ENCODE measurements at regions not wholly inside any gene's neighbourhood (a gene's known extent, or its start where the extent isn't known, plus 50 kb on each side); places are given as distances from the start of the nearest gene placed in this dataset.

- no peak for DNase-seq (ENCODE audit: low read depth in 1 of 2, low spot score in 1 of 2)
- H3K27me3 ChIP-seq = no peaks in the 10 kb centered on the region
- H3K27ac ChIP-seq = no peak overlapping the region
- H3K4me1 ChIP-seq (ENCODE audit: low read depth) = no peaks in the 10 kb centered on the region
- H3K4me3 ChIP-seq = no peak overlapping the region
- TF ChIP-seq CTCF (IDR thresholded peaks at IDR 0.05; ENCODE audit: low read depth, low read length) = no peak
- H3K36me3 ChIP-seq = no peaks in the 10 kb centered on the region
- H3K9me3 ChIP-seq (ENCODE audit: low read depth) = no peaks in the 10 kb centered on the region
These were observed 129.3 kb upstream of the SPACA7 start for GRCh38 chr13:112246731-112247470.

DNA sequence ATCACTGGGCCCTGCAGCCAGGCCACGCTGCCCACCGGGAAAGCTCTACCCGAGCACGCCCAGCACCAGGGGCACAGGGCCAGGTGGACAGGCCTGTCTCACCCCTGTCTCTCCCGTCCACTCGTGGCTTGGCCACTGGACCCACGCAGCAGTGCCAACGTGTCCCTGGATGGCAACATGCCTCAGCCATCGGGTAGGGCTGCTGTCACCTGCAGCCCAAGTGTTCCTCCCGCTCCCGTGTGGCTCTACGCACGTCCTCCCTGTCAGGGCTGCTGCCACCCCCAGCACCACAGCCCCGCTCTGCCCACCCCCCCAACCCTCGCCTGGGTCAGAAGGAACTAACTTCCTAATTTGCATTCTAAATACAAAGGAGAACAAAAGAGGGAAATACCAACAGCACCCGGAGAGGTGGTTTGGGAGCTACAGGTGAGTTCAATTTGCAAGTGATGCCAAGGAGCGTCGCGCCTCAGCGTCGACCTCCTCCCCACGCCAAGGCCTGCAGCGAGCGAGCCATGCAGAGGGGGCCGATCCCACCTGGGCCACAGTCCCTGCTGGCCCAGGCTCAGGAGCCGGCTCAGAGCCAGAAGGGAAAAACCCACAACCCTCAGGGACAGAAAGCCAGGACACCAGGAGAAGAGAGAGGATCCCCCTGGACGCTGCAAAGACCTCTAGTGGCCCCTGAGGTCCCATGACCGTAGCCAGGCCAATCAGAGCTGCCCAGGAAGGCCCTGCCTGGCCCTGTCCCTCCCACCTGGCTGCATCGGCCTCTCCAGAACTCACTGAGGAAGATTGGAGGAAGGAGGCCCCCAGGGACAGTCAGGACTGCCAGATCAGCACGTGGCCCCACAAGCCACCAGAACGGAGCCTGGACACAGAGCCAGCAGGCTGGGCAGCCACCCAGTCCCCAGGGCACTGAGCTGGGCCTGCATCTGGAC, 128.4 kb upstream of the SPACA7 start:
- no peak for TF ChIP-seq CTCF (IDR thresholded peaks at IDR 0.05; ENCODE audit: low read depth, low read length)
- DNase-seq (ENCODE audit: low read depth in 1 of 2, low spot score in 1 of 2) = no peak
- no peaks in the 10 kb centered on the region for H3K9me3 ChIP-seq (ENCODE audit: low read depth)

GRCh38 chr13:112248406-112248760, 127.8 kb upstream of the SPACA7 start:
- H3K27me3 ChIP-seq = no peaks in the 10 kb centered on the region
- no peak for DNase-seq (ENCODE audit: low read depth in 1 of 2, low spot score in 1 of 2)
- no peak overlapping the region for H3K27ac ChIP-seq
- TF ChIP-seq CTCF (IDR thresholded peaks at IDR 0.05; ENCODE audit: low read depth, low read length) = no peak
- no peaks in the 10 kb centered on the region for H3K36me3 ChIP-seq
- no peaks in the 10 kb centered on the region for H3K9me3 ChIP-seq (ENCODE audit: low read depth)
- H3K4me3 ChIP-seq = no peak overlapping the region
- H3K4me1 ChIP-seq (ENCODE audit: low read depth) = no peaks in the 10 kb centered on the region

More for the DNA sequence above, 128.4 kb upstream of the SPACA7 start:
- Histone ChIP-seq H3K4me3 (no peak overlapping the region), H3K27ac (no peak overlapping the region), H3K36me3 (no peaks in the 10 kb centered on the region), H3K27me3 (no peaks in the 10 kb centered on the region), H3K4me1 (ENCODE audit: low read depth) (no peaks in the 10 kb centered on the region)

DNA sequence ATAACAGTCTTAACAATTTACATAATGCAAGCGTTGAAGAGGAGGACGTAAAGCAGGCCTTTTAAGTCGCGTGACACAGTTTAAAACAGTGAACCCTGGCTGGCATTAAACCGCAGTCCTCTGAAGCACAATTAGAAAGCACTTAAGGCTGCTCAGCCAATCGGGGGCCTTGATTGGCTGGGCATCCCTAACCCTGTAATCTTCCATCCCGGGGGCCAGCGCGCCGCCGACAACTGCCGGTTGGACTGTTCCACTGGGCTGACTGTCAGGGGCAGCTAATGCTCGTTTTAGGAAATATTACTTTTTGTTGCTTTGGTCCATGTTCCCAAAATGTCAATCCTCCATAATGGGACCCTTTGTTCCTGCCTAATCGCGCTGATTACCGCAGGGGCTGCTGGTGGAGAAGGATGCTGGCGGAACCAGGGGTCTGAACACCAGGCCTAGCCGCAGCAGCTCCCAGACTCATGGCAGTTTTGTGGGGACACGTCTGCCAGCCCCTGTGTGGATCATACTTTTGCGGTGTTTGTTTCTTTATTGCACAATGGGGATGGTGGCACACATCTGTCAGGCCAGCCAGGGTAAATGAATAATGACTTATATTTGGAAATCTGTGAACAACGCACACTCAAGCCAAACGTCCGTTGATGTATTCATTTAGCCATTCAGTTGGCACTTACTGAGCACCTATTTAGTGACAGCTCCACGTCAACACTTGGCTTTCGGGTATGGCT, 127.1 kb upstream of the SPACA7 start:
- Histone ChIP-seq H3K4me1 (ENCODE audit: low read depth) (no peaks in the 10 kb centered on the region), H3K9me3 (ENCODE audit: low read depth) (no peaks in the 10 kb centered on the region), H3K36me3 (no peaks in the 10 kb centered on the region), H3K27ac (no peak overlapping the region), H3K4me3 (no peak overlapping the region), H3K27me3 (no peaks in the 10 kb centered on the region)
- no peak for TF ChIP-seq CTCF (IDR thresholded peaks at IDR 0.05; ENCODE audit: low read depth, low read length)
- no peak for DNase-seq (ENCODE audit: low read depth in 1 of 2, low spot score in 1 of 2)
